AG04449 (cell line): ENCODE measurements at regions not wholly inside any gene's neighbourhood (a gene's known extent, or its start where the extent isn't known, plus 50 kb on each side); places are given as distances from the start of the nearest gene placed in this dataset.

Experiments used
- CTCF ChIA-PET: fragments of 350-600 bp; formaldehyde crosslinking; extraction: SDS; loops from one replicate; lab custom pipeline; 2021; ENCODE audit warnings: antibody characterized with exemption; lab: Yijun Ruan, JAX
- POLR2A ChIA-PET: fragments of 400-600, 350-600 bp; formaldehyde crosslinking; extraction: SDS; loops from one replicate; lab custom pipeline; 2020; ENCODE audit warnings: antibody characterized with exemption, inconsistent platforms; lab: Yijun Ruan, JAX
- DNase-seq: peaks from one replicate; pipeline ENCODE4 v3.0.0-alpha.2; 2010; ENCODE audit warnings: low read depth, low spot score
- H3K4me3 ChIP-seq: 2 replicates; pipeline ENCODE4 v1.5.1; 2011; ENCODE audit warnings: low read depth, mild to moderate bottlenecking, control low read depth, low read length
- CTCF ChIP-seq: IDR thresholded peaks from one replicate; pipeline ENCODE4 v1.5.1; 2011; ENCODE audit warnings: mild to moderate bottlenecking, moderate library complexity, low read length, control low read depth, inconsistent platforms; ENCODE audit not compliant: insufficient read depth; ENCODE audit errors: missing control alignments

GRCh38 chr13:37340901-37341670 lies 235.6 kb upstream of the CSNK1A1L start:
- CTCF ChIA-PET: no interaction called here
- POLR2A ChIA-PET: no interaction called here
- DNase-seq: no peak
- H3K4me3 ChIP-seq: no peak overlapping the region
- TF ChIP-seq CTCF: no peak

GRCh38 chr13:37339386-37339735 lies 233.9 kb upstream of the CSNK1A1L start:
- no peak for DNase-seq
- CTCF ChIA-PET: no interaction called here
- no peak overlapping the region for H3K4me3 ChIP-seq
- TF ChIP-seq CTCF: no peak
- POLR2A ChIA-PET: no interaction called here

- no peak overlapping the region for H3K4me3 ChIP-seq
- TF ChIP-seq CTCF: no peak
- ChIA-PET POLR2A (no interaction called here), CTCF (no interaction called here)
- no peak for DNase-seq
Observed at GRCh38 chr13:37338726-37339385, 233.4 kb upstream of the CSNK1A1L start.

- no peak for DNase-seq
- CTCF ChIA-PET: no interaction called here
- POLR2A ChIA-PET: interaction anchor here (0.7 kb wide), 1 partner anchor 52 kb away, joined by 3 read pairs; no protein-coding TSS in a partner anchor
- H3K4me3 ChIP-seq: no peak overlapping the region
- TF ChIP-seq CTCF: no peak
Observed at GRCh38 chr13:37326334-37326733, 220.9 kb upstream of the CSNK1A1L start.

GRCh38 chr13:37319031-37319443 lies 213.6 kb upstream of the CSNK1A1L start:
- no peak overlapping the region for H3K4me3 ChIP-seq
- no peak for TF ChIP-seq CTCF
- ChIA-PET CTCF (no interaction called here), POLR2A (no interaction called here)
- DNase-seq: no peak

GRCh38 chr13:37316935-37317334 lies 211.5 kb upstream of the CSNK1A1L start:
- DNase-seq: no peak
- H3K4me3 ChIP-seq: no peak overlapping the region
- no peak for TF ChIP-seq CTCF
- CTCF ChIA-PET: no interaction called here
- POLR2A ChIA-PET: no interaction called here
